GM21367 (cell line): ENCODE measurements at regions not wholly inside any gene's neighbourhood (a gene's known extent, or its start where the extent isn't known, plus 50 kb on each side); places are given as distances from the start of the nearest gene placed in this dataset.
"Not testable (repeated sequence)": the region's sequence is repeated elsewhere in the genome, so short reads cannot be mapped to it uniquely, and the experiment has no call there.

Experiments
- ATAC-seq: cut with Tn5 transposase; IDR thresholded peaks from one replicate; pipeline ENCODE4 v1.9.1; 2021; ENCODE audit not compliant: unreplicated experiment

- ATAC-seq = no peak
Measured at GRCh38 chr6:121593011-121593641, 157.7 kb downstream of the GJA1 start.

GRCh38 chr6:121594053-121594452 lies 158.6 kb downstream of the GJA1 start:
- ATAC-seq = no peak

DNA sequence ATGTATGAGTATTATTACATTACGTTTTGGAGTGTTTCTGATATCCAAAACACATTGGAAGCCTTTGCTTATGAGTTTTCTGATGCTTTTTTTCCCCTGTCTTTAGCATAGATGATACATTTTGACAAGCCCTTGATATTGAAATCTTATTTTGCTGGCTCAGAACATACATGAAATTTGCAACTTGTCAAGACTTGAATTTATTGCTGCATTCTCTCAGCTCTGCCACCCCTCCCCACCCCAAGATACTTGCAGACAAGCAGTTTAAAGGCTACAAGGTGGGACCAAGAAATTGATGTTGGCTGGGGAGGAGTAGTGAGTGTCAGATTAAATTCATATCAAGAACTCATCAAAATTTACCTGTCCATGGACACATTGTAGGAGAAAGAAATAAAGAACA lies 160.2 kb downstream of the GJA1 start:
- ATAC-seq = no peak

GRCh38 chr6:121596441-121596840 lies 161.0 kb downstream of the GJA1 start:
- no peak for ATAC-seq

DNA sequence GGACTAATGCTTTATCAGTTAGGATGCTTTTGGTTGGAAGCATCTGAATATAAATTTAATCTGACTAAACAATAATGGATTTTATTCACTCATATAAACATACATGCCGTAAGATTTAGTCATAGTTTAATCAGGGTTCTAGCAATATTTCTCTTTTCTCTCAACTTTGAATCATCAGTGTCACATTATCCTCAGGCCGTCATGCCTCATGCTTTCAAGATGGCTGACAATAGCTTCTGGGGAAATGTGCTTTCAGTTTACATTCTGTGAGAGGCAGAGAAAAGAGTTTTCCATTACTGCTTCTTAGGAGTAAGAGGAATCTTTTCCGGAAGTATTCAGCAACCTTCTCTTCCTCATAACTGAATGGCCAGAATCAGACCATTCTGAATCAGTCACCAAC lies 162.2 kb downstream of the GJA1 start:
- ATAC-seq = no peak

DNA sequence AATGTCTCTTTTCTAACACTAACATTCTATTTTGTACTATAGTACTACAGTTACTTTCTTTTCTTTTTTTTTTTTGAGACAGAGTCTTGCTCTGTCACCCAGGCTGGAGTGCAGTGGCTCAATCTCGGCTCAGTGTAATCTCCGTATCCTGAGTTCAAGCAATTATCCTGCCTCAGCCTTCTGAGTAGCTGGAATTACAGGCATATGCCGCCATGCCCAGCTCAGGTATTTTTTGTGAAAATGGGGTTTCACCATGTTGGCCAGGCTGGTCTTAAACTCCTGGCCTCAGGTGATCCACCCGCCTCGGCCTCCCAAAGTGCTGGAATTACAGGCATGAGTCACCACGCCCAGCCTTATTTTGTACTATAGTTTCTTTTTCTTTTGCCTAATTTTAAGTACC lies 163.9 kb downstream of the GJA1 start:
- not testable (repeated sequence) for ATAC-seq

DNA sequence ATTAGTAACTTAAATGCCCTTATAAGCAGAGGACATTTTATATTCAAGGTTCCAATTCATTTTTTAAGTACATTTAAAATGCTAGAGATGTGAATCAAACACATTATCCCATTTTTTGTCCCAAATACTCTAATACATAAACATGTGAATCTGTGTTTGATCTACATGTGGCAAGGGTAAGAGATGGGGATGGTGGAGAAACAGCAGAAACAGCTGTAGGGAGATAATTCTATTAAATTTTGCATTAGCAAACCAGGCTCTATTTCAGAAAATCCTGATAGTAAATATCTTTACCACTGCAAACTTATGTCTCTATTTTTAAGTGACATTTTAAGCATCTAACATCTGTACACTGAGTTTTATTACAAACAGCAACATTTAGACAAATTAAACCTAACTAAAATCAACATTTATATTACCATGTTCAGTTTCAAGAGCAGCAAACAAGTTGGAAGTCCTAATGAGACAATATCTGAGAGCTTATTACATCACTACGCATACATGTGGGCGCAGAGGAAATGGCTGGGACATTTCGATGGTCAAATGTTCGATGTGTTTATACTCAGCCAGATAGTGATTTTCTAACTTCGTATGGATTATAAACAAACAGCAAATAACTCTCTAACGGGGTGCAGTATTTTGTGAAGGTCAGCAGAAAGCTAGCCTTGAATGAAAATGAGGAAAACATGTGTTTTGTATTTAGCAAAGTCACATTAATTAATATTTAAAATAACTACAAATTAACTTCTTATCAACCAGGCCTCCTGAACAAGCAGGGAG lies 165.1 kb downstream of the GJA1 start:
- no peak for ATAC-seq

DNA sequence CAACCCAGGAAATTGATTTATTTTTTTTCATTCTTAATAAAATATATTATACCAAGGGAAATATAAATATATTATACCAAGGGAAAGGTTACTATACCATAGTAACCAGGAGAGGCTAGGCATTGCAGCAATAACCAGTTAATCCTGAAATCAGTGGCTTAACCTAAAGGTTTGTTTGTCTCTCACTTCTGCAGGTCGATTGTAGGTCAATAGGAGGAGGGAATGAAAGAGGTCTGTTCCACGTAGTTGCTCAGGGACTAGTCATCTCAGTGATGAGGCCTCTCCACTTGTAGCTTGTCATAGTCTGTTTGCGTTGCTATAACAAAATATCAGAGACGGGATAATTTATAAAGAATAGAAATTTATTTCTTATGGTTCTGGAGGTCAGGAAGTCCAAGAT lies 168.0 kb downstream of the GJA1 start:
- no peak for ATAC-seq

GRCh38 chr6:121607721-121608120 lies 172.3 kb downstream of the GJA1 start:
- no peak for ATAC-seq

DNA sequence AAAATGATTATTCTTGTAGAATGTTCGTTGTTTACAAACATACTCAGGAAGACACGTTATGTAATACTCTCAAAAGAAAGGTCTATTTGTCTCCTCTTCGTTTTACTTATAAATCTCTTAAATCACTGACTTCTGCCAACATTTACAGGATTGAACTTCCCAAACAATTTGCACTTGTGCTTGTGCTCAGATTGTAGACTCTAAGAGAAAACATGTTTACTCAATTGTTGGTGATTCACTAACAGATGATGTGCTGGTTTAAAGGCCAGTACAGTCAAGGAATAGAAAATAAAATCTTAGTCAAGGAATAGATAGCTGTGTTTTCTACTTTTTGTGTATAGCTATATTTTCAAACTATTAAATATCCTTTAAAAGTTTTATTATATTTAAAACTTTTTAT lies 172.8 kb downstream of the GJA1 start:
- no peak for ATAC-seq

DNA sequence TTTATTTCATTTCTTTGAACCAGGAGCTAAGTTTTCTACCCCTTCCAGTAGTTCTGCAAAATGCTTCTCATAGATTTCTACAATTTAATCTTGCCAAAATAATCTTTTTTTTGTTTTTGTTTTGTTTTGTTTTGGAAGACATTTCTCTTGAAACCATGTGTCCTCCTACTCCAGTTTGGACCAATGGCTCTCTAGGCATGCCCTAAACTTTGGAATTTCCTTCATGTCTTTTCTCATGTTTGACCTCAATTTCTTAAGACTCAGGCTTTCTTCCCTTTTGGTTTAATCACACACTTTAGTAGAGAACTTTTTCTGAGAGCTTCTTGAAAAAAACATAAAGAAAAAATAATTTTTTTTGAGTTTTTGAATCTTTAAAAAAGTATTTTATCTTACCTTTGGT lies 173.8 kb downstream of the GJA1 start:
- no peak for ATAC-seq

- ATAC-seq = no peak
Measured at GRCh38 chr6:121612927-121613326, 177.5 kb downstream of the GJA1 start.

- no peak for ATAC-seq
Measured at GRCh38 chr6:121614115-121614514, 178.7 kb downstream of the GJA1 start.

DNA sequence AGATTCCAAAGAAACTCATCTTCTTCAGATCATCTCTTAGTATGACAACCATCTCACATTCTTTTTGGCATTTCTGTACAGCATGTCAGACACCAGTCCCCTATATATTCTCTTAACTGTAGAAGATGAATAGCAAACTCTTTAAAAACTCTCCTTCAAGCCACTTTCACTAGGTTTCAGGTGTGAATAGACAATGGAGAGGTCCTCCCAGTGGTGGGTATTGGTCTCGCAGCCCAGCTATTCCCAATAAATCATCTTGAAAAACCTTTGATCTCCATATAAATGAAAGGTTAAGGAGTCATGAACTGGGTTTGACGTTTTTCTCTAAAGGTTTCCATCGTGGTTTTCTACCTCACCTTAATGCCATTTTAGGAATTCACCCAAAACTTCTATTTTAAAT lies 180.0 kb downstream of the GJA1 start:
- no peak for ATAC-seq

DNA sequence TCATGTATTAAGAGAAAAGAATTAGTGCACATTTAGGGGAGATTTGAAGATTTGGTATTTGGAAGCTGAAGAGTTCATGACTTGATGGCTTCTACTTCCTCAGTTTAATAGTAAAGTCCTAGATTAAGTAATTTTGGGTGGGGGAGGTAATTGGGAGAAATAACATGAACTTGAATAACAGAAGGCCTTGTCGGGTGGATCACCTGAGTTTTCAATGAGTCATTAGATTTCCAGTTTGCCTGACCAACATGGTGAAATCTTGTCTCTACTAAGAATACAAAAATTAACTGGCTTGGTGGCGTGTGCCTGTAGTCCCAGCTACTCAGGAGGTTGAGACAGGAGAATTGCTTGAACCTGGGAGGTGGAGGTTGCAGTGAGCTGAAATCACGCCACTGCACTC lies 181.0 kb downstream of the GJA1 start:
- ATAC-seq = no peak

GRCh38 chr6:121617388-121617787 lies 181.9 kb downstream of the GJA1 start:
- no peak for ATAC-seq

- ATAC-seq = no peak
Measured at GRCh38 chr6:121619013-121619412, 183.6 kb downstream of the GJA1 start.

- no peak for ATAC-seq
Measured at GRCh38 chr6:121619987-121620740, 184.7 kb downstream of the GJA1 start.

DNA sequence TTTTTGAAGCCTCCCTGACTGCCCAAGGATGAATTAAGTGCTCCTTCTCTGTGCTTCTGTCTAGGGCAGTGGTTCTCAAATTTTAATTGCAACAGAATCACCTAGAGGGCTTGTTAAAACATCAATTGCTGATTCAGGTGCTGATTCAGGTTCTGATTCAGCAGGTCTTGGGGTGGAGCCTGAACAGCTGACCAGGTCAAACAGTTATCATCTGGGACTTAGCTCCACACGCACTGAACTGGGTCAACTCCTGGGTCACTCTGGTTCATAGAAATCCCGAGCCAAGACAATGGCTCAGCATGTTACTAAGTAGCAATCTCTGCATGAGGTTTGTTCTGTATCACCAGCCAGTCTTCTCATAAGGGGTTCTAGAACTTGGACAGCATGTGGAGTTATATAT lies 192.3 kb downstream of the GJA1 start:
- no peak for ATAC-seq

GRCh38 chr6:121630716-121631115 lies 195.3 kb downstream of the GJA1 start:
- no peak for ATAC-seq

DNA sequence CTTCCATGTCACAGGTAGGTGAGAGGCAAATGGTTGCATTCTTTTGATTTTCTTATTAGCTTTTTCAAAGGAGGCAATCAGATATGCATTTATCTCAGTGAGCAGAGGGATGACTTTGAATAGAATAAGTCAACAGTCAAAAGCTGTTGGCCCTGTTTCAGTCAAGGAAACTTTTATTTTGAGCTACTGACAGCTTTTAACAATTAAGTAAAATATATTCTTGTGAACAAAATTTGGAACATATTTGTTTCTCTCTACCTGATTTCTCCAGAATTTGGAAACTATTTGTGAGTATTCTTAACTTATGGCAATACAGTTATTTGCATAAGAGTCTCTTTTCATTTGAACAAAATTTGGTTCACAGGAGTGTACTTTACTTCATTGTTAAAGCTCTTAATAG lies 196.3 kb downstream of the GJA1 start:
- ATAC-seq = not testable (repeated sequence)

DNA sequence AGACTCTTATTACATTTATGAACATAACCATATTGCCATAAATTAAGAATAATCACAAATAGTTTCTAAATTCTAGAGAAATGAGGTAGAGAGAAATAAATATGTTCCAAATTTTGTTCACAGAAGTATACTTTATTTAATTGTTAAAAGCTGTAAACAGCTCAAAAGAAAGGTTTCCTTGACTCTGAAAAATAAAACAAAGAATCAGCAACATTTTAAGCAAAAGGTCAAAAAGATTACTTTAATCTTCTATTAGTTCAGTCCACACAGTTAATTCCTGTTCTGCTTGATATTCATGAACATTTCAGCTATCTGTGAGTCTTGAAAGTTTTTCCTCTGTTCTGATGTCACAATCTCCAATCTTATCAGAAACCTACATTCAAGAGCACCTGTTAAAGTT lies 197.9 kb downstream of the GJA1 start:
- no peak for ATAC-seq
